ENCODE measurements at regions not wholly inside any gene's neighbourhood (a gene's known extent, or its start where the extent isn't known, plus 50 kb on each side); places are given as distances from the start of the nearest gene placed in this dataset.

- peak; percentile 66; the same call in 2 of the 3 replicates for ATAC-seq
Measured at GRCh38 chr14:45526715-45527549, 273.9 kb upstream of the MIS18BP1 start.

DNA sequence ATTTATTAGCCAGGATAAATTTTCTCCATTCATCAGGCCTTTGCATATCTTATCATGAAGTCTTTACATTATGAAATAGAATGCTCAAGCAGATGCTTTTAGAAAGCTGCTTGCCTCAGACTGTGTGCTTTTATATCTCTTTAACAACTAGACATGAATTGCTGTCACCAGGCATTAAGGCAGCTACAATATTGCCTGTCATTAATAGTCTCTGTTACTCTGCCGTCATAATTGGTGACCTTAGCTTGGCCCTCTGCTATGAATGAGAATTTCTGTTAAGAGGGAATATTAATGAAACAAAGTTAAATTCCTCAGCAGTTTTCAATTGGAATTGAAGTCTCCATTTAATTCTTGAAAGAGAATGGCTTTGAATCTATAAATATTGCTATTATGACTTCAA is 266.8 kb upstream of the MIS18BP1 start:
- ATAC-seq, result no peak
- no peak for TF ChIP-seq ZFP3 (CRISPR knock-in tag; IDR thresholded peaks at IDR 0.05)
- no peak for TF ChIP-seq ZNF8 (CRISPR knock-in tag; IDR thresholded peaks at IDR 0.05)
- no peak for TF ChIP-seq PATZ1 (CRISPR knock-in tag; IDR thresholded peaks at IDR 0.05; ENCODE audit: borderline replicate concordance)
- TF ChIP-seq ESRRG (CRISPR knock-in tag; IDR thresholded peaks at IDR 0.05), result no peak
- TF ChIP-seq TCF4 (CRISPR knock-in tag; IDR thresholded peaks at IDR 0.05; ENCODE audit: borderline replicate concordance), result no peak
- no peak for TF ChIP-seq ZC3H10 (CRISPR knock-in tag; IDR thresholded peaks at IDR 0.05)
- TF ChIP-seq, protein P1, sequence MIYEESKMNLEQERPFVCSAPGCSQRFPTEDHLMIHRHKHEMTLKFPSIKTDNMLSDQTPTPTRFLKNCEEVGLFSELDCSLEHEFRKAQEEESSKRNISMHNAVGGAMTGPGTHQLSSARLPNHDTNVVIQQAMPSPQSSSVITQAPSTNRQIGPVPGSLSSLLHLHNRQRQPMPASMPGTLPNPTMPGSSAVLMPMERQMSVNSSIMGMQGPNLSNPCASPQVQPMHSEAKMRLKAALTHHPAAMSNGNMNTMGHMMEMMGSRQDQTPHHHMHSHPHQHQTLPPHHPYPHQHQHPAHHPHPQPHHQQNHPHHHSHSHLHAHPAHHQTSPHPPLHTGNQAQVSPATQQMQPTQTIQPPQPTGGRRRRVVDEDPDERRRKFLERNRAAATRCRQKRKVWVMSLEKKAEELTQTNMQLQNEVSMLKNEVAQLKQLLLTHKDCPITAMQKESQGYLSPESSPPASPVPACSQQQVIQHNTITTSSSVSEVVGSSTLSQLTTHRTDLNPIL (CRISPR knock-in tag; IDR thresholded peaks at IDR 0.05; ENCODE audit: low read depth), result no peak
- TF ChIP-seq ZNF70 (CRISPR knock-in tag; IDR thresholded peaks at IDR 0.05), result no peak
- no peak for TF ChIP-seq OSR1 (CRISPR knock-in tag; IDR thresholded peaks at IDR 0.05)
- TF ChIP-seq RARB (CRISPR knock-in tag; IDR thresholded peaks at IDR 0.05), result no peak
- TF ChIP-seq ZFP30 (CRISPR knock-in tag; IDR thresholded peaks at IDR 0.05), result no peak
- TF ChIP-seq, protein P2, sequence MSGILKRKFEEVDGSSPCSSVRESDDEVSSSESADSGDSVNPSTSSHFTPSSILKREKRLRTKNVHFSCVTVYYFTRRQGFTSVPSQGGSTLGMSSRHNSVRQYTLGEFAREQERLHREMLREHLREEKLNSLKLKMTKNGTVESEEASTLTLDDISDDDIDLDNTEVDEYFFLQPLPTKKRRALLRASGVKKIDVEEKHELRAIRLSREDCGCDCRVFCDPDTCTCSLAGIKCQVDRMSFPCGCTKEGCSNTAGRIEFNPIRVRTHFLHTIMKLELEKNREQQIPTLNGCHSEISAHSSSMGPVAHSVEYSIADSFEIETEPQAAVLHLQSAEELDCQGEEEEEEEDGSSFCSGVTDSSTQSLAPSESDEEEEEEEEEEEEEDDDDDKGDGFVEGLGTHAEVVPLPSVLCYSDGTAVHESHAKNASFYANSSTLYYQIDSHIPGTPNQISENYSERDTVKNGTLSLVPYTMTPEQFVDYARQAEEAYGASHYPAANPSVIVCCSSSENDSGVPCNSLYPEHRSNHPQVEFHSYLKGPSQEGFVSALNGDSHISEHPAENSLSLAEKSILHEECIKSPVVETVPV (CRISPR knock-in tag; IDR thresholded peaks at IDR 0.05), result no peak
- no peak for TF ChIP-seq SNAI2 (CRISPR knock-in tag; IDR thresholded peaks at IDR 0.05)
- no peak for TF ChIP-seq ISL1 (CRISPR knock-in tag; IDR thresholded peaks at IDR 0.05)
- no peak for TF ChIP-seq CSDC2 (CRISPR knock-in tag; IDR thresholded peaks at IDR 0.05)

More at GRCh38 chr14:45526715-45527549, 273.9 kb upstream of the MIS18BP1 start:
- TF ChIP-seq ZNF70 (CRISPR knock-in tag; IDR thresholded peaks at IDR 0.05) (no peak), ESRRG (CRISPR knock-in tag; IDR thresholded peaks at IDR 0.05) (no peak), ZNF565 (CRISPR knock-in tag; conservative IDR thresholded peaks at IDR 0.05; ENCODE audit: low read depth) (no peak), CSDC2 (CRISPR knock-in tag; IDR thresholded peaks at IDR 0.05) (no peak), ARNTL (CRISPR knock-in tag; IDR thresholded peaks at IDR 0.05; ENCODE audit: borderline replicate concordance, low read depth) (no peak), TCF4 (CRISPR knock-in tag; IDR thresholded peaks at IDR 0.05; ENCODE audit: borderline replicate concordance) (no peak), ZFP30 (CRISPR knock-in tag; IDR thresholded peaks at IDR 0.05) (no peak), ISL1 (CRISPR knock-in tag; IDR thresholded peaks at IDR 0.05) (no peak), ZC3H10 (CRISPR knock-in tag; IDR thresholded peaks at IDR 0.05) (no peak), POU6F1 (CRISPR knock-in tag; IDR thresholded peaks at IDR 0.05; ENCODE audit: borderline replicate concordance, low read depth) (no peak), BACH2 (CRISPR knock-in tag; IDR thresholded peaks at IDR 0.05; ENCODE audit: borderline replicate concordance) (no peak)
- TF ChIP-seq, protein P1 (CRISPR knock-in tag; IDR thresholded peaks at IDR 0.05; ENCODE audit: low read depth), result no peak
- TF ChIP-seq, protein P2 (CRISPR knock-in tag; IDR thresholded peaks at IDR 0.05), result no peak

GRCh38 chr14:45492876-45493275 is 239.9 kb upstream of the MIS18BP1 start:
- ATAC-seq, result no peak
- TF ChIP-seq ZFP30 (CRISPR knock-in tag; IDR thresholded peaks at IDR 0.05) (no peak), BACH2 (CRISPR knock-in tag; IDR thresholded peaks at IDR 0.05; ENCODE audit: borderline replicate concordance) (no peak), SNAI2 (CRISPR knock-in tag; IDR thresholded peaks at IDR 0.05) (no peak), PPARA (CRISPR knock-in tag; IDR thresholded peaks at IDR 0.05; ENCODE audit: borderline replicate concordance) (no peak), ESRRG (CRISPR knock-in tag; IDR thresholded peaks at IDR 0.05) (no peak), TCF4 (CRISPR knock-in tag; IDR thresholded peaks at IDR 0.05; ENCODE audit: borderline replicate concordance) (no peak), ZNF565 (CRISPR knock-in tag; conservative IDR thresholded peaks at IDR 0.05; ENCODE audit: low read depth) (no peak), ZNF8 (CRISPR knock-in tag; IDR thresholded peaks at IDR 0.05) (no peak), ISL1 (CRISPR knock-in tag; IDR thresholded peaks at IDR 0.05) (no peak), ZC3H10 (CRISPR knock-in tag; IDR thresholded peaks at IDR 0.05) (no peak), ZNF70 (CRISPR knock-in tag; IDR thresholded peaks at IDR 0.05) (no peak), GLIS3 (CRISPR knock-in tag; IDR thresholded peaks at IDR 0.05) (no peak), RARB (CRISPR knock-in tag; IDR thresholded peaks at IDR 0.05) (no peak), OSR1 (CRISPR knock-in tag; IDR thresholded peaks at IDR 0.05) (no peak), ZFP3 (CRISPR knock-in tag; IDR thresholded peaks at IDR 0.05) (no peak)
- TF ChIP-seq, protein P1 (CRISPR knock-in tag; IDR thresholded peaks at IDR 0.05; ENCODE audit: low read depth), result no peak
- TF ChIP-seq, protein P2 (CRISPR knock-in tag; IDR thresholded peaks at IDR 0.05), result no peak
